HEK293T (cell line): ENCODE measurements at regions not wholly inside any gene's neighbourhood (a gene's known extent, or its start where the extent isn't known, plus 50 kb on each side); places are given as distances from the start of the nearest gene placed in this dataset.

Experiments used
- CTCF ChIA-PET: fragments of 350-600 bp; formaldehyde crosslinking; extraction: SDS; loops from one replicate; lab custom pipeline; 2021; ENCODE audit warnings: antibody characterized with exemption, inconsistent platforms; lab: Yijun Ruan, JAX
- POLR2A ChIA-PET: fragments of 350-600 bp; formaldehyde crosslinking; extraction: SDS; loops from one replicate; lab custom pipeline; 2020; ENCODE audit warnings: antibody characterized with exemption, inconsistent platforms; lab: Yijun Ruan, JAX
- DNase-seq: peaks from one replicate; pipeline ENCODE4 v3.0.0; 2012; ENCODE audit warnings: mixed read lengths; ENCODE audit errors: extremely low spot score
- ARNT ChIP-seq: fragments of 450-650 bp; IDR thresholded peaks from 2 replicates; pipeline ENCODE4 v1.6.1; 2017; ENCODE audit warnings: mild to moderate bottlenecking
- BHLHE40 ChIP-seq: fragments of 450-650 bp; IDR thresholded peaks from 2 replicates; pipeline ENCODE4 v1.6.1; 2016; ENCODE audit warnings: mild to moderate bottlenecking, moderate library complexity, borderline replicate concordance
- CTBP1 ChIP-seq: fragments of 450-650 bp; IDR thresholded peaks from 2 replicates; pipeline ENCODE4 v1.6.1; 2016; ENCODE audit warnings: borderline replicate concordance
- ELF4 ChIP-seq: fragments of 450-650 bp; IDR thresholded peaks from 2 replicates; pipeline ENCODE4 v1.6.1; 2017; ENCODE audit warnings: antibody characterized with exemption
- FOXA1 ChIP-seq: fragments of 450-650 bp; IDR thresholded peaks from 2 replicates; pipeline ENCODE4 v1.6.1; 2016; ENCODE audit warnings: mild to moderate bottlenecking
- FOXK2 ChIP-seq: fragments of 450-650 bp; IDR thresholded peaks from 2 replicates; pipeline ENCODE4 v1.6.1; 2016; ENCODE audit warnings: mild to moderate bottlenecking
- FOXM1 ChIP-seq: fragments of 450-650 bp; IDR thresholded peaks from 2 replicates; pipeline ENCODE4 v1.6.1; 2017; ENCODE audit warnings: mild to moderate bottlenecking, borderline replicate concordance
- HDGF ChIP-seq: fragments of 450-650 bp; IDR thresholded peaks from 2 replicates; pipeline ENCODE4 v1.6.1; 2017; ENCODE audit warnings: antibody characterized with exemption, borderline replicate concordance
- L3MBTL2 ChIP-seq: fragments of 450-650 bp; conservative IDR thresholded peaks from 2 replicates; pipeline ENCODE4 v1.6.1; 2016; ENCODE audit warnings: mild to moderate bottlenecking
- LEF1 ChIP-seq: fragments of 450-650 bp; IDR thresholded peaks from 2 replicates; pipeline ENCODE4 v1.6.1; 2017; ENCODE audit warnings: mild to moderate bottlenecking, borderline replicate concordance
- NFRKB ChIP-seq: fragments of 450-650 bp; IDR thresholded peaks from 2 replicates; pipeline ENCODE4 v1.6.1; 2016; ENCODE audit warnings: mild to moderate bottlenecking, moderate library complexity
- SP1 ChIP-seq: fragments of 450-650 bp; IDR thresholded peaks from 2 replicates; pipeline ENCODE4 v1.6.1; 2017
- SUZ12 ChIP-seq: fragments of 450-650 bp; IDR thresholded peaks from 2 replicates; pipeline ENCODE4 v1.6.1; 2016; ENCODE audit warnings: mild to moderate bottlenecking
- TARDBP ChIP-seq: fragments of 450-650 bp; IDR thresholded peaks from 2 replicates; pipeline ENCODE4 v1.6.1; 2016
- ZNF384 ChIP-seq: fragments of 450-650 bp; IDR thresholded peaks from 2 replicates; pipeline ENCODE4 v1.6.1; 2016
- TF ChIP-seq, protein P1 (sequence below): fragments of 450-650 bp; IDR thresholded peaks from 2 replicates; pipeline ENCODE4 v1.6.1; 2016

DNA sequence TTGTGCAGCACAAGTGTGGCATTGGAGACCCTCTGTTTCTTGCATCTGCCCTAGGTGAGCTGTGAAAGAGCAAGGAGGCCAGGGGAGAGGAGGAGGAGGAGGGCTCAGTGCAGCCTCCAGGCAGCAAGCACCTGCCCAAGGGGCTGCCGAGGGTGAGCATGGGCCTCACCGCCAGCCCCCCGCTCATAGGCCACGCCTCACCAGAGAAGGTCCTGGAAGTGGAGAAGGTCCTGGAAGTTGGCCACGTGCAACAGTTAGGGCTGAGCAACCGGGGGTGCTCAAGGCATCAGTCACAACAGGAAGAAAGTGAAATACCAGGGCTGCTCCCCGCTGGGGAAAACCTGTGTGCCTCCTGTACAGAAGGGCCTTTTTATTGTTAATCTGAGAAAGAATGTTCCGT, 168.9 kb downstream of the TEX29 start:
- POLR2A ChIA-PET = no interaction called here
- CTCF ChIA-PET = interaction anchor here (1.5 kb wide), 1 partner anchor 16 kb away, joined by 6 read pairs; no protein-coding TSS in a partner anchor
- no peak for DNase-seq
- TF ChIP-seq CTBP1 (no peak), L3MBTL2 (no peak), SP1 (no peak), NFRKB (no peak), ELF4 (no peak)
- TF ChIP-seq, protein P1, sequence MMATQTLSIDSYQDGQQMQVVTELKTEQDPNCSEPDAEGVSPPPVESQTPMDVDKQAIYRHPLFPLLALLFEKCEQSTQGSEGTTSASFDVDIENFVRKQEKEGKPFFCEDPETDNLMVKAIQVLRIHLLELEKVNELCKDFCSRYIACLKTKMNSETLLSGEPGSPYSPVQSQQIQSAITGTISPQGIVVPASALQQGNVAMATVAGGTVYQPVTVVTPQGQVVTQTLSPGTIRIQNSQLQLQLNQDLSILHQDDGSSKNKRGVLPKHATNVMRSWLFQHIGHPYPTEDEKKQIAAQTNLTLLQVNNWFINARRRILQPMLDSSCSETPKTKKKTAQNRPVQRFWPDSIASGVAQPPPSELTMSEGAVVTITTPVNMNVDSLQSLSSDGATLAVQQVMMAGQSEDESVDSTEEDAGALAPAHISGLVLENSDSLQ = no peak

DNA sequence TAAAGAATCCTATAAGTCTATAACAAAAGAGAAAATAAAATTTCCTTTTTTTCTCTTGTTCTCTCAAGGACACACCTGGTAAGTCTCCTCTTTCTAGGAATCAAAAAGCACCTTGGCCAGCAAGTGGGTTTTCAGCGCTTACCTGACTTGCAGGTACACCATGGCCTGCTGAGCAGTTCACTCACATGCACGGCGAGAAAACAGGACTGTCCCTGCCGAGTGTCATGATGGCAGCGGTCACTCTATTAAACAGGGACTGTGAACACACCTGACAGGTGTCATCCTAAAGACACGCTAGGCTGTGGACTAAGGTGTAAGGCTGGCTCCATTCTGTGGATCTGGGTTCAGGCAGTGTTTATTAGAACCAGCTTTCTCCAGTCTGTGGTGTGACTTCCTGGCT, 170.2 kb downstream of the TEX29 start:
- ChIA-PET CTCF (no interaction called here), POLR2A (no interaction called here)
- no peak for DNase-seq
- no peak for TF ChIP-seq BHLHE40

DNA sequence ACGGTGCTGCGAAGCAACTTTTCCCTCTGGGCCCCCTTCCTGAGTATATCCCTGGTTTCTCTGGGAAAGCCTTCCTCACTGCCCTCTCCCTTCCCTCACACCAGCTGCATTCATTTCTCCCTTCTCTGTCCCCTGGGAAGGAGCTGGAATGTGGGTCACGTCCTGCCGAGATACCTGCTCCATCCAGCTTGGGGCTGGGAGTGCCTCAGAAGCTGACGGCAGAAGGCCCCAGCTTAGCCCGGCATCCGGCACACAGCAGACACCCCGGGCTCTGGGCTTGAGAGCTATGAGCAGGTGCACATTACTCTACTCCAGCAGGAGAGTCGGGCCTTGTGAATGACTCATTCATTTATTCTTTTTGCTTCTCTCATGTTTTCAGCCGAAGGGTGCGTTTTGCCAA, 170.6 kb downstream of the TEX29 start:
- TF ChIP-seq, protein P1 = no peak
- TF ChIP-seq TARDBP (no peak), NFRKB (no peak), ZNF384 (no peak), CTBP1 (no peak), BHLHE40 (no peak), HDGF (no peak), ARNT (no peak), ELF4 (no peak), FOXM1 (no peak)
- no peak for DNase-seq
- CTCF ChIA-PET = interaction anchor here (1.1 kb wide), 1 partner anchor 17 kb away, joined by 3 read pairs; no protein-coding TSS in a partner anchor
- POLR2A ChIA-PET = no interaction called here

DNA sequence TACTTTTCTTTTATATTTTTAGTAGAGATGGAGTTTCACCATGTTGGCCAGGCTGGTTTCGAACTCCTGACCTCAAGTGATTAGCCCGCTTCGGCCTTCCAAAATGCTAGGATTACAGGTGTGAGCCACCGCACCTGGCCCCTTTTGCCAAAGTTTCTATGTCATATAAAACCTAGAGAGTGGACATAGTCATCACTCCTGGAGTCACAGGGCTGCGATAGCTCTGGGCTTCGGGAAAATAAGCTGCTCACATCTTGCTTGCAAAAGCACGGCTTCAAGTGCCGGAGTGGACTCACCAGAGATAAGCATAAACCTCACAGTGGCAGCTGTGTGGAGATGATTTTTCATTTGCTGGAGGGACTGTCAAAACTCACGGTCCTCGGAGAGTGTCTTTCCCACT, 171.2 kb downstream of the TEX29 start:
- CTCF ChIA-PET = interaction anchor here (1.1 kb wide), 1 partner anchor 17 kb away, joined by 3 read pairs; no protein-coding TSS in a partner anchor
- POLR2A ChIA-PET = no interaction called here

DNA sequence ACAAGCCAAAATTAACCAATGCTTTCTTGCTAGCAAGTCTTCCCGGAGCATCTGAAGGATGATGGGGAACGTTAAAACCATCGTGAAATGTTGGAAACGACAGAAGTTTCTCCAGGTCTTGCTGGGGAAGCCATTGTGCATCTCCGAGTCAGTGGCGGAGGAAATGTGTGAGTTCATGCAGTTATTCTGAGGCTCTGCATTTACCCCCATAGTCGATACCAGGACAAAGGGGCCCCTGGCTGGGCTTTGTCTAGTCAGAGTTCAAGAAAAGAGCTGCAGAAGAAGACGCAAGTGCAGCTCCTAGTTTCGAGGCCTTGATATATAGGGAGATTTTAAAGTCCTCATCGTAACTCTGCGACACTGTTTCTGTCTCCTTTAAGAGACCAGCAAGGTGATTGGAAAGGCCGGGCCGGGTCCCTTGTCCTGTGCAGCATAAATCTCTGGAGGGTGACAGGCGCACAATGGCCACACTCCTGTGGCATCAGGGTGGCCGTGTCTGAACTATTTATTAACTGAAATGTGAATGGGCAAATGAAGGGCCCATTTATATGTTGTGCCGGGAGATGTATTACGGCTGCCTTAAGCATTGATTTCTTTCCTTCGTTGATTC, 172.0 kb downstream of the TEX29 start:
- DNase-seq = no peak
- POLR2A ChIA-PET = no interaction called here
- TF ChIP-seq FOXK2 (no peak), FOXA1 (no peak), NFRKB (no peak), FOXM1 (no peak), ZNF384 (no peak), BHLHE40 (no peak), SP1 (no peak)
- TF ChIP-seq, protein P1 = no peak
- CTCF ChIA-PET = no interaction called here

More for the DNA sequence above, 171.2 kb downstream of the TEX29 start:
- TF ChIP-seq SUZ12 (no peak), TARDBP (no peak), FOXK2 (no peak), L3MBTL2 (no peak), ELF4 (no peak), BHLHE40 (no peak), NFRKB (no peak), ZNF384 (no peak), ARNT (no peak)
- TF ChIP-seq, protein P1 = no peak
- DNase-seq = no peak

DNA sequence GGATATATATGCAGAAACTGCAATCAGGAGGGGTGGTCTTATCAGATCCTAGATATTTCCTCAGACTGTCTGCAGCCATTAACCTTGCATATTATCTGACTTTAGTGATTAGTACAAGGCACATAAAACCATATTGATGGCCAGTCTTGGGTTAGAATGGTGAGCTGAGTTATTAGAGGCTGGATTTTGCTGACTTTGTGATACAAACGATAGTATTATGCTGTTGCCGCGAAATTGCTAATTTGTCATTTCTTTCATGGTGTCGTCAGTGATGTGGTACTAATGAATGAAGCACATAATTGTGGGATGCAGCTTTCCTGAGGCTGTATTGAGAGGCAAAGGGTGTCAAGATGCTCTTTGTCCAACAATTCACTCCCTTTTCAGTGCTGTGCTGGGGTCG, 172.5 kb downstream of the TEX29 start:
- ChIA-PET POLR2A (no interaction called here), CTCF (no interaction called here)
- TF ChIP-seq SP1 (no peak), L3MBTL2 (no peak), SUZ12 (no peak), TARDBP (no peak), ZNF384 (no peak), CTBP1 (no peak), FOXA1 (no peak)
- DNase-seq = no peak

DNA sequence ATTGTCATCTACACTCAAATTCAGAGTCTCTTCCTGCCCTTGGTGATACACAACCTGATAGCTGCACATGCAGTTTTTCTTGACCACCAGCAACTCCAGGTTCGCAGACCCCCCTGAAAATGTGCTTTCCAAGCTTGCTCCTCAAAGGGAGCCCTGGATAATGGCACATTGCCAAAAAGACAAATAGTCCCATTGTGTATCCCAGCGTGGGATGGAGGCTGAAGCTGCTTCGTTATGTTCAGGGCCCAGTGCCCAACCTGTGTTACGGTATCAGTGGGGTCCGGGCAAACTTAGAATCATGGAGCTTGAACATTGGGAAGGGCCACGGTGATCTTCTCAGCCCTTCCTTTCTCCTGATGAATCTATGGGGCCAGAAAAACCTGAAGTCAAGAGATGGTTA, 173.0 kb downstream of the TEX29 start:
- ChIA-PET POLR2A (no interaction called here), CTCF (no interaction called here)
- DNase-seq = no peak
- TF ChIP-seq FOXA1 (no peak), TARDBP (no peak), ARNT (no peak), BHLHE40 (no peak), ELF4 (no peak), HDGF (no peak), NFRKB (no peak), SP1 (no peak), CTBP1 (no peak), SUZ12 (no peak), FOXK2 (no peak), LEF1 (no peak), ZNF384 (no peak), FOXM1 (no peak), L3MBTL2 (no peak)
- TF ChIP-seq, protein P1 = no peak
